ENCODE measurements at regions not wholly inside any gene's neighbourhood (a gene's known extent, or its start where the extent isn't known, plus 50 kb on each side); places are given as distances from the start of the nearest gene placed in this dataset.

GRCh38 chr5:9733486-9733885 is 103.3 kb upstream of the TAS2R1 start:
- Histone ChIP-seq H3K27ac (ENCODE audit: control insufficient read depth, insufficient read depth, low read length) (no peak overlapping the region), H3K4me1 (ENCODE audit: control insufficient read depth, extremely low read depth, insufficient read depth, low read length) (no peaks in the 10 kb centered on the region), H4K20me1 (ENCODE audit: control insufficient read depth, extremely low read depth, insufficient read depth, low read length) (no peaks in the 10 kb centered on the region), H2AFZ (ENCODE audit: control insufficient read depth, low read length) (no peak overlapping the region), H3K4me2 (ENCODE audit: control insufficient read depth, extremely low read depth, insufficient read depth, low read depth, low read length) (no peak overlapping the region), H3K9ac (ENCODE audit: control insufficient read depth, extremely low read depth, insufficient read depth, low read length) (no peak overlapping the region), H3K36me3 (ENCODE audit: control insufficient read depth in 2 of 2, extremely low read depth in 1 of 2, insufficient read depth in 2 of 2, low read length in 2 of 2) (no peaks in the 10 kb centered on the region), H3K9me3 (ENCODE audit: control insufficient read depth, low read depth, low read length) (no peaks in the 10 kb centered on the region), H3K4me3 (ENCODE audit: control insufficient read depth in 2 of 3, extremely low read depth in 1 of 3, insufficient read depth in 2 of 3, low read depth in 1 of 3, low read length in 3 of 3) (no peak overlapping the region), H3K9me1 (ENCODE audit: control insufficient read depth, extremely low read depth, insufficient read depth, low read length) (no peaks in the 10 kb centered on the region), H3K27me3 (ENCODE audit: control insufficient read depth, extremely low read depth, insufficient read depth, low read length) (no peaks in the 10 kb centered on the region), H3K79me2 (ENCODE audit: control insufficient read depth, insufficient read depth, low read length) (no peaks in the 10 kb centered on the region)
- dilution Hi-C loops (cut with MboI; ENCODE audit: extremely low pct_ligation_motif_present, low sequenced_read_pairs): no loop called here
- DNase-seq (ENCODE audit: low read depth, low spot score) (no peak), FAIRE-seq (no peak)
- TF ChIP-seq CTCF (optimal IDR thresholded peaks at IDR 0.05 in 1 of 3, IDR thresholded peaks at IDR 0.05 in 1 of 3, conservative IDR thresholded peaks at IDR 0.05 in 1 of 3; ENCODE audit: extremely low read depth in 1 of 3, insufficient read depth in 2 of 3, low read length in 3 of 3) (no peak), EZH2 (IDR thresholded peaks at IDR 0.05; ENCODE audit: low read length) (no peak)

GRCh38 chr5:9731159-9731558 is 101.0 kb upstream of the TAS2R1 start:
- DNase-seq (ENCODE audit: low read depth, low spot score): no peak
- no peak for FAIRE-seq
- no peak overlapping the region for H3K4me2 ChIP-seq (ENCODE audit: control insufficient read depth, extremely low read depth, insufficient read depth, low read depth, low read length)
- TF ChIP-seq EZH2 (IDR thresholded peaks at IDR 0.05; ENCODE audit: low read length) (no peak), CTCF (optimal IDR thresholded peaks at IDR 0.05 in 1 of 3, IDR thresholded peaks at IDR 0.05 in 1 of 3, conservative IDR thresholded peaks at IDR 0.05 in 1 of 3; ENCODE audit: extremely low read depth in 1 of 3, insufficient read depth in 2 of 3, low read length in 3 of 3) (no peak)
- H3K4me3 ChIP-seq (ENCODE audit: control insufficient read depth in 2 of 3, extremely low read depth in 1 of 3, insufficient read depth in 2 of 3, low read depth in 1 of 3, low read length in 3 of 3): no peak overlapping the region
- H3K4me1 ChIP-seq (ENCODE audit: control insufficient read depth, extremely low read depth, insufficient read depth, low read length): no peaks in the 10 kb centered on the region
- H3K79me2 ChIP-seq (ENCODE audit: control insufficient read depth, insufficient read depth, low read length): no peaks in the 10 kb centered on the region
- no peak overlapping the region for H3K27ac ChIP-seq (ENCODE audit: control insufficient read depth, insufficient read depth, low read length)
- no peak overlapping the region for H3K9ac ChIP-seq (ENCODE audit: control insufficient read depth, extremely low read depth, insufficient read depth, low read length)
- dilution Hi-C loops (cut with MboI; ENCODE audit: extremely low pct_ligation_motif_present, low sequenced_read_pairs): no loop called here
- H3K9me1 ChIP-seq (ENCODE audit: control insufficient read depth, extremely low read depth, insufficient read depth, low read length): no peaks in the 10 kb centered on the region
- no peak overlapping the region for H2AFZ ChIP-seq (ENCODE audit: control insufficient read depth, low read length)
- H3K27me3 ChIP-seq (ENCODE audit: control insufficient read depth, extremely low read depth, insufficient read depth, low read length): no peaks in the 10 kb centered on the region
- H3K36me3 ChIP-seq (ENCODE audit: control insufficient read depth in 2 of 2, extremely low read depth in 1 of 2, insufficient read depth in 2 of 2, low read length in 2 of 2): no peaks in the 10 kb centered on the region
- H4K20me1 ChIP-seq (ENCODE audit: control insufficient read depth, extremely low read depth, insufficient read depth, low read length): no peaks in the 10 kb centered on the region
- H3K9me3 ChIP-seq (ENCODE audit: control insufficient read depth, low read depth, low read length): no peaks in the 10 kb centered on the region
